Stomach (tissue), 8 donors: ENCODE measurements at regions not wholly inside any gene's neighbourhood (a gene's known extent, or its start where the extent isn't known, plus 50 kb on each side); places are given as distances from the start of the nearest gene placed in this dataset.
"Not testable (repeated sequence)": the region's sequence is repeated elsewhere in the genome, so short reads cannot be mapped to it uniquely, and the experiment has no call there.

Experiments used
- DNase-seq, 2 donors: peaks; one replicate each; pipeline versions ENCODE4 v3.0.0 to v3.0.0-alpha.2; 2013 to 2019
- H3K27ac ChIP-seq, 5 donors: fragments of 200-600 bp in 4 of 5; sonication (generic) in 4 of 5; one replicate each; pipeline ENCODE4 v1.5.1; 2013 to 2019; ENCODE audit warnings: mild to moderate bottlenecking in 1 of 5, moderate library complexity in 1 of 5
- H3K27me3 ChIP-seq, 3 donors: fragments of 200-600 bp; sonication (generic); one replicate each; pipeline ENCODE4 v1.5.1; 2017 to 2019; ENCODE audit warnings: mixed run types in 1 of 3
- H3K36me3 ChIP-seq, 4 donors: fragments of 200-600 bp; sonication (generic); 1 replicate in 3 of 4; 2 replicates in 1 of 4; pipeline ENCODE4 v1.5.1; 2016 to 2019
- H3K4me1 ChIP-seq, 4 donors: fragments of 200-600 bp; sonication (generic); one replicate each; pipeline ENCODE4 v1.5.1; 2016 to 2019
- H3K4me3 ChIP-seq, 4 donors: fragments of 200-600 bp; sonication (generic) in 3 of 4; one replicate each; pipeline ENCODE4 v1.5.1; 2016 to 2019; ENCODE audit warnings: mild to moderate bottlenecking in 1 of 4
- H3K9me3 ChIP-seq, 4 donors: fragments of 200-600 bp; sonication (generic); one replicate each; pipeline ENCODE4 v1.5.1; 2016 to 2019
- CTCF ChIP-seq, 7 experiments: fragments of 450-650 bp in 4 of 7; fragments of 200-600 bp in 3 of 7; sonication (generic) in 3 of 7; IDR thresholded peaks; one replicate each; pipeline ENCODE4 v1.5.1; 2016 to 2019; ENCODE audit warnings: antibody characterized with exemption in 7 of 7, control low read depth in 2 of 7, mild to moderate bottlenecking in 1 of 7
- EP300 ChIP-seq: sonication (generic); formaldehyde crosslinking; IDR thresholded peaks from one replicate; pipeline ENCODE4 v1.6.1; 2017; ENCODE audit warnings: antibody characterized with exemption
- POLR2A ChIP-seq, 4 donors: fragments of 450-650 bp; IDR thresholded peaks; one replicate each; pipeline ENCODE4 v1.6.1; 2016; ENCODE audit warnings: antibody characterized with exemption in 4 of 4, control low read depth in 2 of 4, mild to moderate bottlenecking in 1 of 4, moderate library complexity in 1 of 4
- POLR2AphosphoS5 ChIP-seq, 3 donors: sonication (generic); formaldehyde crosslinking; IDR thresholded peaks; one replicate each; pipeline ENCODE4 v1.6.1; 2016; ENCODE audit warnings: antibody characterized with exemption in 3 of 3
- WGBS, 5 donors: extraction: QIAGEN DNeasy Blood & Tissue Kit in 3 of 5; methylation state at CpG; one replicate each; pipeline versions ENCODE4 v1.1.5 to v1.1.7; 2013 to 2018; 5-methylcytosine and 5-hydroxymethylcytosine counted together
- intact Hi-C: fragments of 100-400 bp; cut with DNase I; formaldehyde crosslinking; loops from one replicate; pipeline ENCODE4 v1.15.1; 2023; ENCODE audit warnings: low total_unique reads
- donor health status: healthy with polysubstance abuse.
- donor health status: Bipolar disorder and iron deficiency.
- donor health status: healthy.

DNA sequence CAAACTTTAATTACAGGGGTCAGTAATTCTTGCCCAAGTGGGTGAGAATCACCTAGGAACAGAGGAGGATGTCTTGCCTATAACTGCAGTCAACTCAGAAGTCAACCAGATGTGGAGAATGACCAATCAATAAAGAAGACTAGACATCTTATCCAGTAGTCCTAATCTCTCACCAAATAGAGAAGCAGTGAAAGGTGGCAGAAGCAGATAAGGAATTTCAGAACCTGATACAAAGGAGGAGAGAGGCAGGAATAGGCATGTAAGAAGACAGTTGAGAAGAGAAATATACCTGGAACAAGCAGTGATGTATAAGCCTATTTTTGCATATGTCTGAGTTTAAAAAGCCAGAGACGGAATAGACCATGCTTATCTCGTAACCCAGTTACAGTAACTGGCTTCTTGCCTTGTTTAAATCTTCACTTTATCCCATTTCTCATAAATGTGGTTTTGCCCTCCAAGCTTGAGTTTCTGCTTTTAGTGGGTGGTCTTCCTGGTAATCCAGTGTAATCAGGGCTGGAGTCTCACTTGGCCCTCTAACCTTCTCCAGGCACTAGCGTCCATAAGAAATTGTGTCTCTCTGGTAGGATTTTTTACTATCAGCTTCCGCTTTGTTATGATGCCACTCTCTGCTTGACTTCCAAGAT lies 401.0 kb downstream of the SUCLG1 start:
- TF ChIP-seq POLR2A (IDR thresholded peaks at IDR 0.05) (no peak), POLR2AphosphoS5 (IDR thresholded peaks at IDR 0.05) (no peak), CTCF (IDR thresholded peaks at IDR 0.05) (no peak), EP300 (no peak)
- Histone ChIP-seq H3K27me3 (no peaks in the 10 kb centered on the region), H3K4me3 (no peak overlapping the region), H3K36me3 (no peaks in the 10 kb centered on the region), H3K27ac (no peak overlapping the region), H3K9me3 (no peaks in the 10 kb centered on the region), H3K4me1 (no peaks in the 10 kb centered on the region)
- no peak for DNase-seq
- WGBS, 5 donors = 77 to 84% (median 80%) methylated on average over 4 of the region's 4 CpGs
- intact Hi-C loops = no loop called here

GRCh38 chr2:84055816-84056215 lies 403.3 kb downstream of the SUCLG1 start:
- whole genome bisulfite sequencing, 5 donors = 7 to 27% (median 17%) methylated on average over 1 of the region's 1 CpG
- H3K4me1 ChIP-seq = no peaks in the 10 kb centered on the region
- TF ChIP-seq POLR2A (IDR thresholded peaks at IDR 0.05) = no peak
- no peak for TF ChIP-seq CTCF (IDR thresholded peaks at IDR 0.05)
- no peak for TF ChIP-seq EP300
- TF ChIP-seq POLR2AphosphoS5 (IDR thresholded peaks at IDR 0.05) = no peak
- no peaks in the 10 kb centered on the region for H3K36me3 ChIP-seq
- DNase-seq = no peak
- H3K9me3 ChIP-seq = no peaks in the 10 kb centered on the region
- no peak overlapping the region for H3K27ac ChIP-seq
- H3K27me3 ChIP-seq = no peaks in the 10 kb centered on the region
- intact Hi-C loops = no loop called here
- no peak overlapping the region for H3K4me3 ChIP-seq

- DNase-seq, H3K27me3 ChIP-seq, H3K27ac ChIP-seq, H3K36me3 ChIP-seq, intact Hi-C loops, H3K9me3 ChIP-seq, H3K4me3 ChIP-seq, H3K4me1 ChIP-seq: not testable (repeated sequence)
- WGBS, 5 donors = 71 to 84% (median 79%) methylated on average over 1 of the region's 1 CpG
Measured at GRCh38 chr2:84054577-84054976, 404.5 kb downstream of the SUCLG1 start.

DNA sequence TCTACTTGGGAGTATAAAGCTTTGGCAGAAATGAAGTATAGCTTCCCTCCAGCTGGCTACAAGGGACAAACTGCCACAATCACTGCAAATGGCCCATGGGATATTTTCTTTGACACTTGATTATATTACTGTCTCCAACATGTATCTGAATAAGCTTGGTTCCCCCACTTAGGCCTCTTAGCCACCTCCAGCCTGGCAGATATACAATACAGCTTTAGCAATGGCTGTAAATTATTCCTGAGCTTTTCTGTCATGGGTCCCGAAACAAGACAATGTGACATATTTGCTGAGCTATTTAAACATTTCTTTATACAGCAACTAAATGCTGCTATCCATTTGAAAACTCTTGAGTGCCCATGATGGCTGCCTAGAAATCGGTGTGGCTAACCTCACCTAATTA lies 406.2 kb downstream of the SUCLG1 start:
- no peaks in the 10 kb centered on the region for H3K27me3 ChIP-seq
- intact Hi-C loops = no loop called here
- no peak overlapping the region for H3K27ac ChIP-seq
- H3K4me3 ChIP-seq = no peak overlapping the region
- H3K4me1 ChIP-seq = no peaks in the 10 kb centered on the region
- TF ChIP-seq CTCF (IDR thresholded peaks at IDR 0.05) (no peak), POLR2AphosphoS5 (IDR thresholded peaks at IDR 0.05) (no peak), POLR2A (IDR thresholded peaks at IDR 0.05) (no peak), EP300 (no peak)
- 33 to 78% (median 62%) methylated on average over 2 of the region's 2 CpGs for WGBS, 5 donors
- no peaks in the 10 kb centered on the region for H3K36me3 ChIP-seq
- H3K9me3 ChIP-seq = no peaks in the 10 kb centered on the region
- no peak for DNase-seq

DNA sequence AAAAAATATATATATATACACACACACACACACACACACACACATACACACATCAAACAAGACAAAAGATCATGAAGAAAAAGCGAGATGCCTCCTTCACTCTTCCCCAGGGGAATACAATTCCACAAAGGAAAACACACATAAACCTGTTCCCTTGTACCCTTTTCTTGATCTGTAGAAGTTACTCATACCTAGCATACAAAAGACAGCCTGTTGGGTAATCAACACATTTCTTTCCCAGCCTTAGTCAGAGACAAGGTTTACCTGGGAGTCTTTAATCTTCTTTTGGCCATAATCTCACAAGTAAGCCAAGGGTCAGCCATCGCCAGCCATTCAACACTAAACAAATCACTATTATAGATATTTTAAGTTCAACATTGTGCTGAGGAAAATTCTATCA lies 407.0 kb downstream of the SUCLG1 start:
- Histone ChIP-seq H3K4me1 (no peaks in the 10 kb centered on the region), H3K27me3 (no peaks in the 10 kb centered on the region), H3K9me3 (no peaks in the 10 kb centered on the region), H3K27ac (no peak overlapping the region), H3K4me3 (no peak overlapping the region), H3K36me3 (no peaks in the 10 kb centered on the region)
- 43 to 72% (median 70%) methylated on average over 2 of the region's 2 CpGs for WGBS, 5 donors
- TF ChIP-seq POLR2AphosphoS5 (IDR thresholded peaks at IDR 0.05) (no peak), EP300 (no peak), POLR2A (IDR thresholded peaks at IDR 0.05) (no peak), CTCF (IDR thresholded peaks at IDR 0.05) (no peak)
- no peak for DNase-seq
- intact Hi-C loops = no loop called here
